8988T (cell line): ENCODE measurements at regions not wholly inside any gene's neighbourhood (a gene's known extent, or its start where the extent isn't known, plus 50 kb on each side); places are given as distances from the start of the nearest gene placed in this dataset.
"Not testable (repeated sequence)": the region's sequence is repeated elsewhere in the genome, so short reads cannot be mapped to it uniquely, and the experiment has no call there.

ENCODE experiments used
- DNase-seq: peaks from one replicate; pipeline ENCODE4 v3.0.0; 2011

DNA sequence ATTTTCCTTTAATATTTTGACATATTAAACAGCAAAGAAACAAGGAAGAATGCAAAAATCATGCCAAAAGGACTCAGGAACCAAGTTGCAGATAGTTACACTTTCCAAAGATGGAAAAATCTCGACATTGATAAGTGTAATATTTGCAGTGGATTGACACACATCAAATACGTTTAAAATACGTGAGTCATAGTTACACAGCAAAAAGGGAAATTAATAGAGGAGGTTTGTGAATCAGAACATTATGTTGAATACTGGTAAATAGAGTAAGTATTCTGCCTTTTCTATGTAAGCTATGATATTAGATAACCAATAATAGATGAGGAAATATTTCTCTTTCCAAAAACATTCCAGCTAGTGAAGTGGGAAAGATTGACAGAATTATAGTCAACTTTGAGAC lies 1761.3 kb upstream of the IGFBP7 start:
- DNase-seq = no peak

GRCh38 chr4:58849026-58849425 lies 1738.8 kb upstream of the IGFBP7 start:
- no peak for DNase-seq

GRCh38 chr4:58843455-58843854 lies 1733.3 kb upstream of the IGFBP7 start:
- DNase-seq = no peak

DNA sequence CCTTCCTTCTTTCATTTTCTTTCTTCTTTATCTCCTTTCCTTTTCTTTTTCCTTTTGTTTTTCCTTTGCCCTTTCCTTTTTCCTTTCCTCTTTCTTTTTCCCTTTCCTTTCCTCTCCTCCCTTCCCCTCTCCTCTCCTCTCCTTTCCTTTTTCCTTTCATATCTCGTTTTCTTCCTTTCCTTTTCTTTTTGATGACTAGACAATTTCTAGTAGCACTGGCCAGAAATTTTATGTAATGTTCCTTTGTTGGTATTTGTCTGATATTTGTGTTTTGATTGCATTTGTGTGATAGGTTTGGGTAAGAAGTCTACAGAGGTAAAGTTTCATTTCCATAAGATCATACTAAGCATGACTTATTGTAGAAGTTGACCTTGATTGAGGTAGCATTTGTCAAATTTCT lies 1722.9 kb upstream of the IGFBP7 start:
- no peak for DNase-seq

GRCh38 chr4:58825278-58825677 lies 1715.1 kb upstream of the IGFBP7 start:
- DNase-seq = no peak

DNA sequence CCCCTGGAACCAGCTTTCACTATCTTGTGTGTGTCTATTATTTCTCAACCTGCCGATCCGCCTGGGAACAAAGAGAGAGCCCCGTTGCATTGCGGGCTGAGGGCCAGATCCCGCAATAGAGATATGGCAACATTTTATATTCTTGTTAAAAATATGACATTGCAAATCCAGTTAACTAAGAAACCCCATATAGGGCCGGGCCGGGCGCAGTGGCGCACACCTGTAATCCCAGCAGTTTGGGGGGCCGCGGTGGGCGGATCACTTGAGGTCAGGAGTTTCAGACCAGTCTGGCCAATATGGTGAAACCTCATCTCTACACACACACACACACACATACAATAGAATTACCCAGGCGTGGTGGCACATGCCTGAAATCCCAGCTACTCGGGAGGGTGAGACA lies 1708.4 kb upstream of the IGFBP7 start:
- not testable (repeated sequence) for DNase-seq

- DNase-seq = no peak
Observed at GRCh38 chr4:58809948-58810347, 1699.8 kb upstream of the IGFBP7 start.

GRCh38 chr4:58809366-58809765 lies 1699.2 kb upstream of the IGFBP7 start:
- DNase-seq = no peak

- DNase-seq = no peak
Observed at GRCh38 chr4:58808817-58809216, 1698.6 kb upstream of the IGFBP7 start.

- DNase-seq = no peak
Observed at GRCh38 chr4:58807843-58808615, 1697.8 kb upstream of the IGFBP7 start.

DNA sequence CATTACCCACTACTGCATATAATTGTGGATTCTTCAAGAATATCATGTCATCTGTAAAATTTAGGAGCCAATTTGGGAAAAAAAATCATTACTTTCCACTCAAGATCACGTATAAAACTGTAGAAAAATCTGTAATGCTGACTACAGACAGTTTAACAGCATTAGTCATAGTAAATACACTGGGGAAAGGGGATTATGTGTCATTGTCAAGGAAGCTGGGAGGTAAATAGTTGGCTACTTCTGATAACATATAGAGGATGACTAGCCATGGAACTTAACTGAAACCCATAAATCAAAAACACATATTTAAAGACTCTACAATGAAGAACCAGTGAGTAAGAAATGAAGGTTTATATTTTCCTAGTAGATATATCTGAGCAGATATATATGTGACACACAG lies 1666.4 kb upstream of the IGFBP7 start:
- DNase-seq = peak; percentile 8

DNA sequence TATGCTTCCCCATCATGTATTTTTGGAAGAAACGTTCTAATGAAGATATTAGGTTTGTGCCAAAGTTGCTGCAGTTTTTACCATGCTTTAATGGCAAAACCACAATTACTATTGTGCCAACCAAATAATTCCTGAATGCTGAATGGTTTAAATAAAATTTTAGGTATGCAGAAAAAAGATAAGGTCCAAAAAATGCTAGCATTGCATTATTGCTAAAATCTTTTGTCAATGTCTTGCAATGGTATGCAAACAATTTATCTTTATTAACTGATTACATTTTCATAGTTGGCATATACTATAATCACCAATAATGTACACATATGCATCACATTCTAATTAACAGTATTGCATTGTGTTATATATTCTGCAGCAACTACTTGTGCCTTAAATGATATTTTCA lies 1657.4 kb upstream of the IGFBP7 start:
- no peak for DNase-seq

GRCh38 chr4:58766763-58767162 lies 1656.6 kb upstream of the IGFBP7 start:
- DNase-seq = no peak

- no peak for DNase-seq
Observed at GRCh38 chr4:58761563-58761962, 1651.4 kb upstream of the IGFBP7 start.

- DNase-seq = no peak
Observed at GRCh38 chr4:58760737-58761136, 1650.6 kb upstream of the IGFBP7 start.

DNA sequence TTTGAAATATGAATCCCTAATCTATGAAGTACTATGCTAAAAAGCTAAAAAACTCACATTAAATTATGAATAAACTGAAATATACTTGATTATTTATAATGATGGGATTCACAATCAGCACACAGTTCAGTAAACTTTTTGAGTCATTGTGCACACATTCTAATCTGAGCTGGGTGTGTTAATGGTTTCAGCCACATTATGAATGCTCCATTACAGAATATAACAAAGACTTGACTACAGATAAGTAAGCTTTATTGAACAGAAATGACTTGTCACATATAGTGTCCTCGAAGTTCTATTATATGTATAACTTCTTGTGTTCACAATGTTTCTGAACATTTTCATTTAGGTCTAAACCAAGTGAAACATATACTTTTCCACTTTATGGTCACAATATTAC lies 1649.9 kb upstream of the IGFBP7 start:
- DNase-seq = no peak

GRCh38 chr4:58749206-58749605 lies 1639.0 kb upstream of the IGFBP7 start:
- no peak for DNase-seq

DNA sequence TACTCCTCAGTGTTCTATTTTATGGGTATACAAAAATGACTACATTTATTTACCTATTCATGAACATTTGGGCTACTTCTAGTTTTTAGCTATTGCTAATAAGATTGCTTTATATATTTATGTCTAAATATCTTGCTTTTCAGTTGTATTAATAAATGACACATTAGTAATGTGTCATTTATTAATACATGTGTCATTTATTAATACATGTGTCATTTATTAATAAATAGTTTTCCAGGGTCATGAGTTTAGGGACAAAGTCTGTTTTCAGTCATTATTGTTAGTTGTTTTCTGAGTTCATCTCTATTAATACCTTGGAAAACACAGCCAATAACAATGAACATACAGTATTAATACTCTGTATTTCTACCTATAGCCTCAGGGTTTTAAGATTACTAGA lies 1630.7 kb upstream of the IGFBP7 start:
- DNase-seq = no peak

GRCh38 chr4:58739275-58739674 lies 1629.1 kb upstream of the IGFBP7 start:
- DNase-seq = no peak

DNA sequence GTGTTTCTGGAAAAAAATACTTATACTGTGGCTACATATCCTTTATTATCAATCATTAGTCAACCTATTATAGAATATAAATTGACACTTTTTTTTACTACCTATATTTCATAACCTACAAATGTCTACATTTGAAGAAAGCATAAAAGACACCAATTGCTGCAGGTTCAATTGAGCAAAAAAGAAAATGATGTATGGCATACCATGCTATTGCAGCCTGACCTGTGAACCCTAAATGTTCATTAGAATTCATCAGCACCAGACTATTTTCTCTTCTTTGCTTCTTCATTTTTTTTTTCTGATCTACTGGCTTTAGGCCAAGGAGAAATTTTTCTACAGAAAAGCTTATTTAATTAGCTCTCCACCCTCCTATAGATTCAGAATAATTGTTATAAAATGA lies 1628.2 kb upstream of the IGFBP7 start:
- no peak for DNase-seq

DNA sequence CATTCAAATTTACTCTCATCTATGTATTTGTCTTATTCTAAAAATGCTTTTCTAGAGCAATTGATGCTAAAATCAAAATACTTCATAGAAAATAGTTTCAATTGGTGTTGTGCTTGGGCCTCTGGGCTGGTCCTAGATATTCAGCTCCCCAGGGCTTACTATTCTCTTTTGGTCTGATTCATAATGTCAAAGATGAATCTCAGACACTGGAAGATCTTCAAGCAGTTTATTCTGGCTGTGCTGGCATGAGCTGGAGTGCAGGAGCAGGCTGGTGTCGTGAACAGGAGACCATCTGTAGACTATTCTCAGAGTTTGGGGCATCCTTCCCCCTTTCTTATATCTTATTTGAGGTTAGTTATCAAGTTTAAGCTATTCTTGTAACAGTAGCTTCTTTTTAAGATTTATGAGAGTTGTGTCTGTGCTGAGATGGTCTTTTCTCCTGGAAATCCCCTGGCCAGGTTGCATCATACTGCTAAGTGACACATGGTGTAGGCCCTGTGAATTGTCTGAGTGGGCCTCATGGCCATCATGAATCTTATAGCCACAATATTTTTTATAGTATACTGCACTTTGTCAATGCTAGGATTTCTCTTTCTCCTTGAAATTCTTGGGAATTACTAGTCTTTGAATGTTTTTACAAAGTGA lies 1624.0 kb upstream of the IGFBP7 start:
- no peak for DNase-seq

DNA sequence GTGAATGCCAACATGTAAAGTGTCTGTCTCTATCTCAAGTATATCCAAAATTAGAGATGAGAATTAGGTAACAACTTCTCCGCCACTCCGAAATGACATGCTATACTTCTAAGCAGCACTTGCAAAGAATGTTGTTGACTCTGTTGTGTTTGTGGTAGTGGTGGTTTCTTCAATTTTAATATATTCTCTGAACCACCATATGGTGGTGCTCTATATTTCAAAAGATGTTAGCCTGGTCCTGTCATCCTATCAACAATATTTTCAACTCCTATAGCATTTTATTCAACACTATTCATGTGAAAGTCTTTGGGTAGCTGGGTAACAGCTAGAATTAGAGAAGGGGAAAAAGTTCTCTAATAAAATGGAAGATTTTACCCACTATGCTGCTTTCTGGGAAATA lies 1622.8 kb upstream of the IGFBP7 start:
- DNase-seq = no peak

DNA sequence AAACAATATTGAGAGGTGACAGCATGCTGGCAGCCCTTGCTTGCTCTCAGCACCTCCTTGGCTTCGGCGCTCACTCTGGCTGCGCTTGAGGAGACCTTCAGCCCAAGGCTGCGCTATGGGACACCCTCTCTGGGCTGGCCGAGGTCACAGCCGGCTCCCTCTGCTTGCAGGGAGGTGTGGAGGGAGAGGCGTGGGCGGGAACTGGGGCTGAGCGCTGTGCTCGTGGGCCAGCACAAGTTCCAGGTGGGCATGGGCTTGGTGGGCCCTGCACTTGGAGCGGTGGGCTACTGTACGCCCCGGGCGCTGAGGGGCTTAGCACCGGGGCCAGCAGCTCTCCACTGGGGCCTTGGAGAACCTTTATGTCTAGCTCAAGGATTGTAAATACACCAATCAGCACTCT lies 1613.8 kb upstream of the IGFBP7 start:
- DNase-seq = no peak

DNA sequence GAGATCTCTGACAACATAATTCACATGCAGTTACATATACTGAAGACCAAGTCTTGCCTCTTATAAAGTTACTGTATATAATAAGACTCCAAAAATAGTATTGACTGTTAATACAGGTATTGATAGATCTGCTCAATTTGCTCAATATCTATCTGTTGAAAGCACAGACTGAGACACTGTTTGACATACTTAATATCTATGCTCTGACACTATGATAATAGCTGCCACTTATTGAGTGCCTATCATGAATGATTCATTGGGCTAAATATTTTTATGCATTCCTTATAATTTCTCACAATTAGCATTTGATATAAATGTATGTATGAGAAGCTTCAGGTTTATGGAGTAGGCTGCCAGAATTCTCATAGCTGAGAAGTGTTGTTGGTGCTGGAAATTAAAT lies 1600.9 kb upstream of the IGFBP7 start:
- no peak for DNase-seq

GRCh38 chr4:58688568-58688967 lies 1578.4 kb upstream of the IGFBP7 start:
- no peak for DNase-seq
